Fibroblast of the aortic adventitia (primary cell): ENCODE measurements at regions not wholly inside any gene's neighbourhood (a gene's known extent, or its start where the extent isn't known, plus 50 kb on each side); places are given as distances from the start of the nearest gene placed in this dataset.
A peak's percentile ranks its signal among the peaks of the same experiment; 100 is the strongest.
"Not testable (repeated sequence)": the region's sequence is repeated elsewhere in the genome, so short reads cannot be mapped to it uniquely, and the experiment has no call there.

Experiments
- DNase-seq: peaks from one replicate; pipeline ENCODE4 v3.0.0-alpha.2; 2010; ENCODE audit warnings: low read depth
- H3K4me3 ChIP-seq: 2 replicates; pipeline ENCODE4 v1.5.1; 2011; ENCODE audit warnings: low read depth, mild to moderate bottlenecking, control low read depth, low read length, moderate library complexity
- CTCF ChIP-seq: IDR thresholded peaks from 2 replicates; pipeline ENCODE4 v1.5.1; 2011; ENCODE audit warnings: mild to moderate bottlenecking, low read length, control low read depth, inconsistent platforms; ENCODE audit not compliant: insufficient read depth

GRCh38 chr7:91353848-91354247, 89.6 kb downstream of the FZD1 start:
- DNase-seq = no peak
- TF ChIP-seq CTCF = no peak
- H3K4me3 ChIP-seq = no peak overlapping the region

- no peak overlapping the region for H3K4me3 ChIP-seq
- TF ChIP-seq CTCF = no peak
- no peak for DNase-seq
These were observed 91.6 kb downstream of the FZD1 start for GRCh38 chr7:91355695-91356435.

GRCh38 chr7:91356915-91357314, 92.7 kb downstream of the FZD1 start:
- no peak overlapping the region for H3K4me3 ChIP-seq
- DNase-seq = no peak
- TF ChIP-seq CTCF = no peak

GRCh38 chr7:91357379-91357778, 93.1 kb downstream of the FZD1 start:
- no peak for DNase-seq
- no peak for TF ChIP-seq CTCF

GRCh38 chr7:91357901-91358300, 93.7 kb downstream of the FZD1 start:
- DNase-seq = peak; percentile 19
- H3K4me3 ChIP-seq = no peak overlapping the region
- no peak for TF ChIP-seq CTCF

More at GRCh38 chr7:91357379-91357778, 93.1 kb downstream of the FZD1 start:
- no peak overlapping the region for H3K4me3 ChIP-seq

- no peak for DNase-seq
- H3K4me3 ChIP-seq = no peak overlapping the region
- no peak for TF ChIP-seq CTCF
These were observed 94.1 kb downstream of the FZD1 start for GRCh38 chr7:91358303-91358702.

GRCh38 chr7:91365097-91365496, 100.9 kb downstream of the FZD1 start:
- not testable (repeated sequence) for H3K4me3 ChIP-seq, DNase-seq
